HCT116 (cell line): ENCODE measurements at regions not wholly inside any gene's neighbourhood (a gene's known extent, or its start where the extent isn't known, plus 50 kb on each side); places are given as distances from the start of the nearest gene placed in this dataset.

Experiments used
- ATAC-seq: fragments of 200-7000 bp; cut with Tn5 transposase; 2 replicates; pipeline ENCODE4 v1.9.1; 2020; ENCODE audit warnings: mild to moderate bottlenecking, moderate library complexity
- BruUV-seq: library from RNA; stranded (reverse); fragments of 400-500 nt; replicated peaks from 2 replicates; lab custom pipeline; 2021; lab: Mats Ljungman, UMichigan
- CTCF ChIA-PET: fragments of 300-600 bp; sonication (Branson Sonifier 250); formaldehyde crosslinking; loops from one replicate; lab custom pipeline; 2021; ENCODE audit warnings: antibody characterized with exemption; lab: Charles Lee
- POLR2A ChIA-PET: fragments of 300-600, 350-600 bp; sonication (Branson Sonifier 250); formaldehyde crosslinking; loops from one replicate; lab custom pipeline; 2021; ENCODE audit warnings: antibody characterized with exemption; lab: Charles Lee
- RAD21 ChIA-PET, 2 experiments: fragments of 300-600 bp; sonication (Branson Sonifier 250); formaldehyde crosslinking; loops; one replicate each; lab custom pipeline; 2023; ENCODE audit warnings: low total read pairs in 2 of 2; ENCODE audit not compliant: uncharacterized antibody in 2 of 2, unreplicated experiment in 2 of 2, low non-redundant PET in 1 of 2; lab: Charles Lee
- DNase-seq: peaks from one replicate; pipeline ENCODE4 v3.0.0-alpha.2; 2010; ENCODE audit warnings: low read depth, low spot score
- H2AFZ ChIP-seq: fragments of 200-600 bp; shearing (Covaris generic), sonication (generic); 2 replicates; pipeline ENCODE4 v1.6.1; 2017; ENCODE audit warnings: low read depth, mixed run types, mixed read lengths, antibody characterized with exemption, low read length; ENCODE audit not compliant: poor library complexity, severe bottlenecking
- H3K27ac ChIP-seq: 2 replicates; pipeline ENCODE4 v1.5.1; 2012; ENCODE audit warnings: low read depth, low read length
- H3K27me3 ChIP-seq: fragments of 200-600 bp; sonication (generic); 2 replicates; pipeline ENCODE4 v1.6.1; 2016; ENCODE audit warnings: mixed run types, low read length, mixed read lengths; ENCODE audit not compliant: insufficient read depth
- H3K36me3 ChIP-seq, 2 experiments: fragments of 200-500 bp in 1 of 2; fragments of 200-600 bp in 1 of 2; sonication (Bioruptor generic) in 1 of 2; sonication (generic) in 1 of 2; 2 replicates each; pipeline versions ENCODE4 v1.5.1 to v1.6.1; 2014 to 2016; ENCODE audit warnings: low read length in 2 of 2, inconsistent platforms in 1 of 2, mixed read lengths in 1 of 2, mixed run types in 1 of 2; ENCODE audit not compliant: insufficient read depth in 2 of 2, control insufficient read depth in 1 of 2
- H3K4me1 ChIP-seq, 2 experiments: fragments of 200-600 bp in 1 of 2; sonication (generic) in 1 of 2; 2 replicates each; pipeline versions ENCODE4 v1.5.1 to v1.6.1; 2012 to 2017; ENCODE audit warnings: low read length in 2 of 2, inconsistent platforms in 1 of 2, mild to moderate bottlenecking in 1 of 2, mixed read lengths in 1 of 2, mixed run types in 1 of 2, moderate library complexity in 1 of 2; ENCODE audit not compliant: insufficient read depth in 2 of 2, control insufficient read depth in 1 of 2
- H3K4me2 ChIP-seq: fragments of 200-600 bp; sonication (generic); 2 replicates; pipeline ENCODE4 v1.6.1; 2017; ENCODE audit warnings: mixed run types, low read length, mixed read lengths
- H3K4me3 ChIP-seq, 2 experiments: fragments of 200-600 bp in 1 of 2; sonication (generic) in 1 of 2; replicated peaks in 1 of 2; 2 replicates each; pipeline ENCODE4 v1.5.1; 2011 to 2016; ENCODE audit warnings: low read length in 2 of 2, control low read depth in 1 of 2, low read depth in 1 of 2, mild to moderate bottlenecking in 1 of 2, mixed read lengths in 1 of 2, mixed run types in 1 of 2
- H3K79me2 ChIP-seq: fragments of 200-600 bp; sonication (generic); 2 replicates; pipeline ENCODE4 v1.6.1; 2017; ENCODE audit warnings: mild to moderate bottlenecking, mixed run types, low read length, moderate library complexity, mixed read lengths; ENCODE audit not compliant: insufficient read depth
- H3K9ac ChIP-seq: fragments of 200-600 bp; sonication (generic); 2 replicates; pipeline ENCODE4 v1.6.1; 2016; ENCODE audit warnings: low read length, mixed read lengths
- H3K9me2 ChIP-seq: fragments of 200-600 bp; sonication (generic), shearing (Covaris generic); 2 replicates; pipeline ENCODE4 v1.6.1; 2017; ENCODE audit warnings: mixed run types, mild to moderate bottlenecking, moderate library complexity; ENCODE audit not compliant: insufficient read depth
- H3K9me3 ChIP-seq, 2 experiments: fragments of 200-500 bp in 1 of 2; fragments of 200-600 bp in 1 of 2; sonication (Bioruptor generic) in 1 of 2; sonication (generic) in 1 of 2; 2 replicates each; pipeline ENCODE4 v1.6.1; 2014 to 2017; ENCODE audit warnings: low read length in 2 of 2, mixed read lengths in 2 of 2, inconsistent platforms in 1 of 2, low read depth in 1 of 2, mild to moderate bottlenecking in 1 of 2, mixed run types in 1 of 2, moderate library complexity in 1 of 2; ENCODE audit not compliant: control insufficient read depth in 1 of 2, insufficient read depth in 1 of 2
- H4K20me1 ChIP-seq: fragments of 200-600 bp; sonication (generic), shearing (Covaris generic); 2 replicates; pipeline ENCODE4 v1.6.1; 2017; ENCODE audit warnings: mixed run types, mild to moderate bottlenecking, moderate library complexity; ENCODE audit not compliant: insufficient read depth
- CBX3 ChIP-seq: IDR thresholded peaks from 2 replicates; pipeline ENCODE4 v1.6.1; 2012; ENCODE audit warnings: low read depth
- CTCF ChIP-seq, 3 experiments: fragments of 200-600 bp in 1 of 3; sonication (generic) in 1 of 3; IDR thresholded peaks in 2 of 3; conservative IDR thresholded peaks in 1 of 3; 2 replicates each; pipeline ENCODE4 v1.5.1; 2012 to 2017; ENCODE audit warnings: low read depth in 2 of 3, low read length in 2 of 3, antibody characterized with exemption in 1 of 3, borderline replicate concordance in 1 of 3, control low read depth in 1 of 3, mild to moderate bottlenecking in 1 of 3, mixed read lengths in 1 of 3, mixed run types in 1 of 3, moderate library complexity in 1 of 3; ENCODE audit not compliant: insufficient read depth in 1 of 3
- ELF1 ChIP-seq: IDR thresholded peaks from 2 replicates; pipeline ENCODE4 v1.6.1; 2012; ENCODE audit warnings: low read depth, borderline replicate concordance
- EZH2 ChIP-seq: fragments of 200-600 bp; sonication (generic); IDR thresholded peaks from 2 replicates; pipeline ENCODE4 v1.6.1; 2017; ENCODE audit warnings: antibody characterized with exemption, mixed run types
- FOSL1 ChIP-seq: IDR thresholded peaks from 2 replicates; pipeline ENCODE4 v1.6.1; 2012; ENCODE audit warnings: low read depth
- POLR2AphosphoS5 ChIP-seq: IDR thresholded peaks from 2 replicates; pipeline ENCODE4 v1.6.1; 2011; ENCODE audit warnings: mild to moderate bottlenecking, low read depth, low read length, moderate library complexity
- RAD21 ChIP-seq: IDR thresholded peaks from 2 replicates; pipeline ENCODE4 v1.6.1; 2012; ENCODE audit warnings: low read depth, mild to moderate bottlenecking
- SIN3A ChIP-seq: IDR thresholded peaks from 2 replicates; pipeline ENCODE4 v1.6.1; 2012; ENCODE audit warnings: low read depth
- SP1 ChIP-seq: IDR thresholded peaks from 2 replicates; pipeline ENCODE4 v1.6.1; 2012; ENCODE audit warnings: low read depth
- SRF ChIP-seq: IDR thresholded peaks from 2 replicates; pipeline ENCODE4 v1.6.1; 2012; ENCODE audit warnings: low read depth
- TCF7L2 ChIP-seq: IDR thresholded peaks from 2 replicates; pipeline ENCODE4 v1.7.0; 2011; ENCODE audit warnings: borderline replicate concordance, inconsistent platforms; ENCODE audit not compliant: insufficient read depth, insufficient read length; ENCODE audit errors: extremely low read depth
- ZBTB33 ChIP-seq: IDR thresholded peaks from 2 replicates; pipeline ENCODE4 v1.6.1; 2011; ENCODE audit warnings: mild to moderate bottlenecking, low read length, moderate library complexity; ENCODE audit not compliant: insufficient replicate concordance; ENCODE audit errors: extremely low read depth
- ZFX ChIP-seq: fragments of 450-650 bp; IDR thresholded peaks from 2 replicates; pipeline ENCODE4 v1.6.1; 2017
- intact Hi-C: fragments of 100-400 bp; cut with micrococcal nuclease; formaldehyde crosslinking; loops from 2 replicates; pipeline ENCODE4 v1.10.0; 2022

GRCh38 chr4:162871990-162872389, 294.7 kb downstream of the NAF1 start:
- DNase-seq, result no peak
- H3K9ac ChIP-seq, result no peak overlapping the region
- ChIA-PET CTCF (no interaction called here), POLR2A (no interaction called here), RAD21 (no interaction called here)
- H3K9me3 ChIP-seq, result no peaks in the 10 kb centered on the region
- no peaks in the 10 kb centered on the region for H3K27me3 ChIP-seq
- no peak for TF ChIP-seq ZFX
- no peak for TF ChIP-seq TCF7L2
- TF ChIP-seq POLR2AphosphoS5, result no peak
- TF ChIP-seq RAD21, result no peak
- no peak for TF ChIP-seq EZH2
- no peak for TF ChIP-seq CTCF (IDR thresholded peaks at IDR 0.05 in 2 of 3, conservative IDR thresholded peaks at IDR 0.05 in 1 of 3; ENCODE audit: borderline replicate concordance in 1 of 3, insufficient read depth in 1 of 3, low read depth in 2 of 3, low read length in 2 of 3)
- no peak for TF ChIP-seq FOSL1
- no peak for TF ChIP-seq ELF1
- TF ChIP-seq SP1, result no peak
- no peak for TF ChIP-seq ZBTB33
- no peak for TF ChIP-seq CBX3
- no peak for TF ChIP-seq SIN3A
- no peak for TF ChIP-seq SRF
- intact Hi-C loops, result no loop called here
- H4K20me1 ChIP-seq, result no peaks in the 10 kb centered on the region
- no peak overlapping the region for H2AFZ ChIP-seq
- H3K4me2 ChIP-seq, result no peak overlapping the region
- H3K4me3 ChIP-seq, result no peak overlapping the region
- no peaks in the 10 kb centered on the region for H3K36me3 ChIP-seq
- H3K79me2 ChIP-seq, result no peaks in the 10 kb centered on the region
- no peaks in the 10 kb centered on the region for H3K4me1 ChIP-seq
- H3K9me2 ChIP-seq, result no peaks in the 10 kb centered on the region
- no peak for ATAC-seq
- H3K27ac ChIP-seq, result no peak overlapping the region
- no TSS peak for BruUV-seq
